ENCODE measurements at regions not wholly inside any gene's neighbourhood (a gene's known extent, or its start where the extent isn't known, plus 50 kb on each side); places are given as distances from the start of the nearest gene placed in this dataset.

GRCh38 chr6:43946641-43947363, 176.8 kb downstream of the VEGFA start:
- H3K9me3 ChIP-seq, result peaks cover 5% of the 10 kb centered on the region
- no peaks in the 10 kb centered on the region for H3K36me3 ChIP-seq
- DNase-seq (ENCODE audit: low spot score in 2 of 2), result no peak
- no peaks in the 10 kb centered on the region for H3K27me3 ChIP-seq
- H3K4me3 ChIP-seq, result no peak overlapping the region
- TF ChIP-seq CTCF (IDR thresholded peaks at IDR 0.05) (no peak), POLR2A (IDR thresholded peaks at IDR 0.05) (no peak), POLR2AphosphoS5 (IDR thresholded peaks at IDR 0.05) (no peak), EP300 (IDR thresholded peaks at IDR 0.05) (no peak)
- H3K27ac ChIP-seq, result no peak overlapping the region
- 94% methylated on average over 4 of the region's 4 CpGs for WGBS
- H3K4me1 ChIP-seq, result no peaks in the 10 kb centered on the region

- 60% methylated on average over 2 of the region's 2 CpGs for WGBS
- DNase-seq (ENCODE audit: low spot score in 2 of 2), result no peak
- H3K4me1 ChIP-seq, result no peaks in the 10 kb centered on the region
- H3K36me3 ChIP-seq, result no peaks in the 10 kb centered on the region
- peaks cover 5% of the 10 kb centered on the region for H3K9me3 ChIP-seq
- H3K27ac ChIP-seq, result no peak overlapping the region
- TF ChIP-seq POLR2A (IDR thresholded peaks at IDR 0.05) (no peak), POLR2AphosphoS5 (IDR thresholded peaks at IDR 0.05) (no peak), EP300 (IDR thresholded peaks at IDR 0.05) (no peak), CTCF (IDR thresholded peaks at IDR 0.05) (no peak)
- H3K4me3 ChIP-seq, result no peak overlapping the region
- H3K27me3 ChIP-seq, result no peaks in the 10 kb centered on the region
These were observed 175.7 kb downstream of the VEGFA start for GRCh38 chr6:43945768-43946080.

GRCh38 chr6:43944908-43945767, 175.1 kb downstream of the VEGFA start:
- Histone ChIP-seq H3K4me3 (no peak overlapping the region), H3K9me3 (peaks cover 5% of the 10 kb centered on the region), H3K36me3 (no peaks in the 10 kb centered on the region), H3K27ac (no peak overlapping the region), H3K4me1 (no peaks in the 10 kb centered on the region), H3K27me3 (no peaks in the 10 kb centered on the region)
- TF ChIP-seq POLR2A (IDR thresholded peaks at IDR 0.05), result no peak
- no peak for TF ChIP-seq EP300 (IDR thresholded peaks at IDR 0.05)
- no peak for TF ChIP-seq CTCF (IDR thresholded peaks at IDR 0.05)
- TF ChIP-seq POLR2AphosphoS5 (IDR thresholded peaks at IDR 0.05), result no peak
- DNase-seq (ENCODE audit: low spot score in 2 of 2), result no peak
- 81% methylated on average over 2 of the region's 2 CpGs for WGBS

- Histone ChIP-seq H3K27me3 (no peaks in the 10 kb centered on the region), H3K36me3 (no peaks in the 10 kb centered on the region), H3K9me3 (peaks cover 5% of the 10 kb centered on the region), H3K4me3 (no peak overlapping the region), H3K4me1 (no peaks in the 10 kb centered on the region), H3K27ac (no peak overlapping the region)
- 83% methylated on average over 6 of the region's 6 CpGs for WGBS
- no peak for TF ChIP-seq POLR2A (IDR thresholded peaks at IDR 0.05)
- no peak for TF ChIP-seq EP300 (IDR thresholded peaks at IDR 0.05)
- TF ChIP-seq POLR2AphosphoS5 (IDR thresholded peaks at IDR 0.05), result no peak
- no peak for TF ChIP-seq CTCF (IDR thresholded peaks at IDR 0.05)
- peak; percentile 43 to 48 for DNase-seq (ENCODE audit: low spot score in 2 of 2)
These were observed 173.8 kb downstream of the VEGFA start for GRCh38 chr6:43943781-43944250.

- Histone ChIP-seq H3K4me3 (no peak overlapping the region), H3K27ac (no peak overlapping the region), H3K9me3 (peaks cover 5% of the 10 kb centered on the region), H3K36me3 (no peaks in the 10 kb centered on the region), H3K27me3 (no peaks in the 10 kb centered on the region), H3K4me1 (no peaks in the 10 kb centered on the region)
- 86% methylated on average over 5 of the region's 5 CpGs for WGBS
- peak; percentile 42 to 68 for DNase-seq (ENCODE audit: low spot score in 2 of 2)
- TF ChIP-seq CTCF (IDR thresholded peaks at IDR 0.05) (no peak), POLR2A (IDR thresholded peaks at IDR 0.05) (no peak), EP300 (IDR thresholded peaks at IDR 0.05) (no peak), POLR2AphosphoS5 (IDR thresholded peaks at IDR 0.05) (no peak)
These were observed 173.2 kb downstream of the VEGFA start for GRCh38 chr6:43943099-43943766.
